ENCODE measurements at regions not wholly inside any gene's neighbourhood (a gene's known extent, or its start where the extent isn't known, plus 50 kb on each side); places are given as distances from the start of the nearest gene placed in this dataset.

DNA sequence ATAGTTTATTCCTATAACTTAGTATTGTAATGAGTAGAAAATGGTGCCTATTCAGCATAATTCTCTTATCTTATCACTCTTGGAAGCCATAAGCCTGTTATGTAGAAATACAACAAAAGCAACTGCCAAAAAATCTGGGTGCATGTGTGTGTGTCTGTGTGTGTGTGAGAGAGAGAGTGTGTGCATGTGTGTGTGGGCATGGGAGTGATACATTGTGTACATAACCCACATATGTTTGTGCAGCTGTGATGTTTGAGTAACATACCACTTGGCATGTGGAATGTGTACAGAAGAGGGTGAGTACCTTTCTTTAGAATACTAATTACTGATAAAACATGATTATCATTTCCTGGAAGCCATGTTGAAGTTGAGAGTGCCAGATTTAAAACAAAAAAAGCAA is 642.3 kb upstream of the SYT4 start:
- TF ChIP-seq, protein P1, sequence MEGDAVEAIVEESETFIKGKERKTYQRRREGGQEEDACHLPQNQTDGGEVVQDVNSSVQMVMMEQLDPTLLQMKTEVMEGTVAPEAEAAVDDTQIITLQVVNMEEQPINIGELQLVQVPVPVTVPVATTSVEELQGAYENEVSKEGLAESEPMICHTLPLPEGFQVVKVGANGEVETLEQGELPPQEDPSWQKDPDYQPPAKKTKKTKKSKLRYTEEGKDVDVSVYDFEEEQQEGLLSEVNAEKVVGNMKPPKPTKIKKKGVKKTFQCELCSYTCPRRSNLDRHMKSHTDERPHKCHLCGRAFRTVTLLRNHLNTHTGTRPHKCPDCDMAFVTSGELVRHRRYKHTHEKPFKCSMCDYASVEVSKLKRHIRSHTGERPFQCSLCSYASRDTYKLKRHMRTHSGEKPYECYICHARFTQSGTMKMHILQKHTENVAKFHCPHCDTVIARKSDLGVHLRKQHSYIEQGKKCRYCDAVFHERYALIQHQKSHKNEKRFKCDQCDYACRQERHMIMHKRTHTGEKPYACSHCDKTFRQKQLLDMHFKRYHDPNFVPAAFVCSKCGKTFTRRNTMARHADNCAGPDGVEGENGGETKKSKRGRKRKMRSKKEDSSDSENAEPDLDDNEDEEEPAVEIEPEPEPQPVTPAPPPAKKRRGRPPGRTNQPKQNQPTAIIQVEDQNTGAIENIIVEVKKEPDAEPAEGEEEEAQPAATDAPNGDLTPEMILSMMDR (conservative IDR thresholded peaks at IDR 0.05) = no peak
- Histone ChIP-seq H3K9me3 (ENCODE audit: control insufficient read depth, low read length) (no peaks in the 10 kb centered on the region), H3K9ac (ENCODE audit: extremely low read depth, low read length, poor library complexity, severe bottlenecking) (no peak overlapping the region), H3K4me1 (ENCODE audit: control insufficient read depth, insufficient read depth, low read length) (no peaks in the 10 kb centered on the region), H3K36me3 (ENCODE audit: control insufficient read depth, insufficient read depth, low read length) (no peaks in the 10 kb centered on the region), H3K4me3 (ENCODE audit: low read length) (no peak overlapping the region), H3K27me3 (ENCODE audit: control insufficient read depth, insufficient read depth, low read length, poor library complexity, severe bottlenecking) (no peaks in the 10 kb centered on the region), H3K27ac (ENCODE audit: low read depth, low read length) (no peak overlapping the region)
- peaks cover 12% of the 10 kb centered on the region for H3K4me1 Mint-ChIP-seq
- H3K36me3 Mint-ChIP-seq (ENCODE audit: low read depth) = no peaks in the 10 kb centered on the region
- H3K27me3 Mint-ChIP-seq (ENCODE audit: insufficient read depth) = no peaks in the 10 kb centered on the region
- H3K9me3 Mint-ChIP-seq = no peaks in the 10 kb centered on the region
- no peak for DNase-seq
- H3K4me3 Mint-ChIP-seq = no peak overlapping the region
- H3K27ac Mint-ChIP-seq = no peak overlapping the region

DNA sequence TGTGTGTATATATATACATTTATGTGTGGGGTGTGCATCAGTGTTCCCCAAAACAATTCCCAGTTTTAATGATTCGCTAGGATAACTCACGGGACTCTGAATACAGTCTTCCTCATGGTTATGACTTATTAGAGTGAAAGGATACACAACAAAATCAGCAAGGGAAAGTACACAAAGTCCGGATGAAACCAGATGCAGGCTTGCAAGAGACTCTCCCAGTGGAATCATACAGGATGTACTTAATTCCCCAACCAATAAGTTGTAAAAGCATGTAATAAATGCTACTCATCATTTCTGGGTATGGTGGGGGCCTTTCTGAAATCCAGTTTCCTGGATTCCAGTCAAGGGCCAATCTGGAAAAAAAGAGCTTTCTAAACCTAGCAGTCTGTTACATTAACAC is 654.1 kb upstream of the SYT4 start:
- Histone ChIP-seq H3K4me3 (ENCODE audit: low read length) (no peak overlapping the region), H3K4me1 (ENCODE audit: control insufficient read depth, insufficient read depth, low read length) (no peaks in the 10 kb centered on the region), H3K27me3 (ENCODE audit: control insufficient read depth, insufficient read depth, low read length, poor library complexity, severe bottlenecking) (no peaks in the 10 kb centered on the region), H3K9ac (ENCODE audit: extremely low read depth, low read length, poor library complexity, severe bottlenecking) (no peak overlapping the region), H3K27ac (ENCODE audit: low read depth, low read length) (no peak overlapping the region), H3K9me3 (ENCODE audit: control insufficient read depth, low read length) (no peaks in the 10 kb centered on the region), H3K36me3 (ENCODE audit: control insufficient read depth, insufficient read depth, low read length) (no peaks in the 10 kb centered on the region)
- TF ChIP-seq, protein P1 (conservative IDR thresholded peaks at IDR 0.05) = no peak
- Mint-ChIP-seq H3K27me3 (ENCODE audit: insufficient read depth) (no peaks in the 10 kb centered on the region), H3K4me3 (no peak overlapping the region), H3K9me3 (no peaks in the 10 kb centered on the region), H3K36me3 (ENCODE audit: low read depth) (no peaks in the 10 kb centered on the region), H3K4me1 (no peaks in the 10 kb centered on the region), H3K27ac (no peak overlapping the region)
- 88 to 92% methylated on average over 3 of the region's 3 CpGs for WGBS, 2 experiments (ENCODE audit: insufficient coverage in 1 of 2, insufficient read length in 1 of 2)
- no peak for DNase-seq

DNA sequence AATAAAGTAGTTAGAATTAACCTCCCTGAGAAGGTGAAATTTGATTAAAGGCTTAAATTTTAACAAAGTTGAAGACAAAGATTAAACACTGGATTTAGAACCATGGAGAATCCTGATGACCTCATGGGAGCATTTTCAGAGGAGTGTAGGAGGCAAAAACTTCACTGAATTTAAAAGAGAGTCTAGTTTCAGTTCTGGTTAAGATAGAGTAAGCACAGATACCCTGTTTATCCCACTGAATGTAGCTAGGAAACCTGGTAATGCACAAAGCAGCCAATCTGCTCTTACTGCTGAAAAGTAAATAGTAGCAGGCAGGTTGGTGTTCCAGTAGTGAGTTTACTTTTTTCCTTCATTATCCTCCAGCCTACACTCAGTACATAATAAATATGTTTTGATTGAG is 654.9 kb upstream of the SYT4 start:
- Histone ChIP-seq H3K4me1 (ENCODE audit: control insufficient read depth, insufficient read depth, low read length) (no peaks in the 10 kb centered on the region), H3K4me3 (ENCODE audit: low read length) (no peak overlapping the region), H3K9me3 (ENCODE audit: control insufficient read depth, low read length) (no peaks in the 10 kb centered on the region), H3K9ac (ENCODE audit: extremely low read depth, low read length, poor library complexity, severe bottlenecking) (no peak overlapping the region), H3K36me3 (ENCODE audit: control insufficient read depth, insufficient read depth, low read length) (no peaks in the 10 kb centered on the region), H3K27me3 (ENCODE audit: control insufficient read depth, insufficient read depth, low read length, poor library complexity, severe bottlenecking) (no peaks in the 10 kb centered on the region), H3K27ac (ENCODE audit: low read depth, low read length) (no peak overlapping the region)
- Mint-ChIP-seq H3K9me3 (no peaks in the 10 kb centered on the region), H3K4me1 (no peaks in the 10 kb centered on the region), H3K4me3 (no peak overlapping the region), H3K36me3 (ENCODE audit: low read depth) (no peaks in the 10 kb centered on the region), H3K27me3 (ENCODE audit: insufficient read depth) (no peaks in the 10 kb centered on the region), H3K27ac (no peak overlapping the region)
- no peak for DNase-seq
- TF ChIP-seq, protein P1 (conservative IDR thresholded peaks at IDR 0.05) = no peak

Data from endodermal cell (in vitro differentiated cells).